HK-2 (cell line): ENCODE measurements at regions not wholly inside any gene's neighbourhood (a gene's known extent, or its start where the extent isn't known, plus 50 kb on each side); places are given as distances from the start of the nearest gene placed in this dataset.

Experiments
- DNase-seq: peaks from one replicate; pipeline ENCODE4 v3.0.0-alpha.2; 2018; ENCODE audit not compliant: unreplicated experiment

GRCh38 chr1:234884701-234885100 lies 243.9 kb downstream of the TOMM20 start:
- no peak for DNase-seq

- no peak for DNase-seq
These were observed 244.6 kb downstream of the TOMM20 start for GRCh38 chr1:234884006-234884405.

GRCh38 chr1:234882898-234883297 lies 245.7 kb downstream of the TOMM20 start:
- DNase-seq, result no peak

GRCh38 chr1:234881893-234882771 lies 246.5 kb downstream of the TOMM20 start:
- DNase-seq, result no peak

GRCh38 chr1:234879147-234880080 lies 249.2 kb downstream of the TOMM20 start:
- no peak for DNase-seq

- DNase-seq, result no peak
These were observed 250.3 kb downstream of the TOMM20 start for GRCh38 chr1:234878288-234878687.

GRCh38 chr1:234877761-234878160 lies 250.9 kb downstream of the TOMM20 start:
- DNase-seq, result no peak

GRCh38 chr1:234875953-234876855 lies 252.4 kb downstream of the TOMM20 start:
- DNase-seq, result no peak

- DNase-seq, result no peak
These were observed 253.2 kb downstream of the TOMM20 start for GRCh38 chr1:234875328-234875952.

- peak; percentile 73 for DNase-seq
These were observed 254.0 kb downstream of the TOMM20 start for GRCh38 chr1:234874291-234875288.

- peak; percentile 85 for DNase-seq
These were observed 256.8 kb downstream of the TOMM20 start for GRCh38 chr1:234871710-234872271.

- no peak for DNase-seq
These were observed 257.5 kb downstream of the TOMM20 start for GRCh38 chr1:234871039-234871709.

- DNase-seq, result no peak
These were observed 258.3 kb downstream of the TOMM20 start for GRCh38 chr1:234870020-234870981.

GRCh38 chr1:234869182-234870019 lies 259.2 kb downstream of the TOMM20 start:
- no peak for DNase-seq

- DNase-seq, result no peak
These were observed 258.5 kb upstream of the IRF2BP2 start for GRCh38 chr1:234868296-234869147.
